Activated T-cell treated with anti-CD3 and anti-CD28 coated beads, Interleukin-2, amount 50 U/mL, for 72 hours (primary cell): ENCODE measurements at regions not wholly inside any gene's neighbourhood (a gene's known extent, or its start where the extent isn't known, plus 50 kb on each side); places are given as distances from the start of the nearest gene placed in this dataset.

Source experiments
- ATAC-seq, 2 donors: fragments of 150-1000 bp; cut with Tn5 transposase; replicated peaks in 1 of 2; 2 replicates each; pipeline ENCODE4 v1.10.0; 2021; ENCODE audit warnings: moderate library complexity in 2 of 2, mild to moderate bottlenecking in 1 of 2
- DNase-seq, 2 donors: peaks; one replicate each; pipeline ENCODE4 v3.0.0; 2021 to 2022; ENCODE audit warnings: mixed read lengths in 1 of 2
- H3K27ac Mint-ChIP-seq: one replicate; pipeline ENCODE4 v1.8.0; 2022; ENCODE audit warnings: mild to moderate bottlenecking, moderate library complexity, mixed read lengths
- H3K27me3 Mint-ChIP-seq: one replicate; pipeline ENCODE4 v1.8.0; 2022; ENCODE audit warnings: low read depth, mixed read lengths
- H3K36me3 Mint-ChIP-seq, 2 donors: one replicate each; pipeline ENCODE4 v1.8.0; 2022; ENCODE audit warnings: mixed read lengths in 2 of 2, mild to moderate bottlenecking in 1 of 2; ENCODE audit not compliant: insufficient read depth in 2 of 2
- H3K4me1 Mint-ChIP-seq: one replicate; pipeline ENCODE4 v1.8.0; 2022; ENCODE audit warnings: low read depth, mixed read lengths
- H3K4me3 Mint-ChIP-seq, 2 donors: one replicate each; pipeline ENCODE4 v1.8.0; 2022; ENCODE audit warnings: mild to moderate bottlenecking in 2 of 2, mixed read lengths in 2 of 2, moderate library complexity in 2 of 2
- H3K9me3 Mint-ChIP-seq, 2 donors: one replicate each; pipeline ENCODE4 v1.8.0; 2022; ENCODE audit warnings: mixed read lengths in 2 of 2

DNA sequence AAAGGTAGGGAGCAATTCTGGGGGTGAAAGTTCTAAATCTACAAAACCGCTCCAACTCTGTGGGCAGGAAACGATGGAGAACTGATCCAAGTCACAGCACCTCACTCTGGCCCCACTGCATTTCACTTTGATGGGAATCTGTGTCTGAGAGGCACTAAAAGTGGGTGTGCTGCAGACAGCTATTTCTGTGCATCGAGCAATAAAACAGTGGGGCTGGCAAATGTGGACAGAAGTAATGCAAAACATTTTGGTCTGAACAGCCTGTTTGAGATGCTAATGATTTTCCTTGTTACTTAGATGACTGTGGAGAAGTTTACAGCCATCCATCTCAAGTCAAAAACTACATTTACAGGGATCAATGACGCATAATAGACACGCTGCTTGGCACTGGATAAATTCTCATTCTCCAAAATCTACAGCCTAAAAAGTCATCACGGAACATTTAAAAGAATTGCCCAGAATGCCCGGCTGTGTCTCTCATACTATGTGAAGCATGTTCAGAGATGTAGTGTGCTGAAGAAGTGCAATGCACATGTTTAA, 1671.6 kb upstream of the TENM3 start:
- H3K36me3 Mint-ChIP-seq = peaks cover 0 to 1% of the 10 kb centered on the region in 2 donors
- no peak overlapping the region for H3K4me3 Mint-ChIP-seq
- no peaks in the 10 kb centered on the region for H3K4me1 Mint-ChIP-seq
- H3K9me3 Mint-ChIP-seq = peaks cover 5 to 8% of the 10 kb centered on the region in 2 donors
- ATAC-seq (no peak), DNase-seq (no peak)
- no peak overlapping the region for H3K27ac Mint-ChIP-seq
- no peaks in the 10 kb centered on the region for H3K27me3 Mint-ChIP-seq

- Mint-ChIP-seq H3K4me1 (no peaks in the 10 kb centered on the region), H3K27me3 (no peaks in the 10 kb centered on the region), H3K9me3 (peaks cover 0 to 3% of the 10 kb centered on the region in 2 donors), H3K36me3 (no peaks in the 10 kb centered on the region), H3K27ac (no peak overlapping the region), H3K4me3 (no peak overlapping the region)
- DNase-seq = no peak
- no peak for ATAC-seq
These were observed 1665.0 kb upstream of the TENM3 start for GRCh38 chr4:180578175-180578574.

DNA sequence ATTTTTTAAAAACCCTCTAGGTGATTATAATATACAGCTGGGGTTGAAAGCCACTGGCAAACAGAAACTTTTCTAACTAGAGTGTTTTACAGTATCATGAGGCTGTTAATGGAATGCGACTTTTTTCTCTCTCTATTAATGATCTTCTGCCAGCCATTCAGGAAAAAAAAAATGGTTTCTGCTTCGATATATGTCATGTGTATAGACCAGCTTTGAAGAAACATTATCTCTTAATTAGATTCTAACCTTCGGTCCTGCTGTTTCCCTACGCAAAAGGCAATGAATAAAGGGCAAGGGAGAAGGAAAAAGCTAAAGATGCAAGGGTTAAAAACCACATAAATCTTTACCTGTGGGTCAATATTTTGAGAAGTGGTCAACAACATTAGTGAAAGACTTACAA, 1662.1 kb upstream of the TENM3 start:
- Mint-ChIP-seq H3K4me3 (no peak overlapping the region), H3K9me3 (no peaks in the 10 kb centered on the region), H3K36me3 (no peaks in the 10 kb centered on the region), H3K27ac (no peak overlapping the region), H3K27me3 (no peaks in the 10 kb centered on the region), H3K4me1 (no peaks in the 10 kb centered on the region)
- no peak for DNase-seq
- ATAC-seq = no peak

- Mint-ChIP-seq H3K36me3 (no peaks in the 10 kb centered on the region), H3K9me3 (no peaks in the 10 kb centered on the region)
These were observed 1655.8 kb upstream of the TENM3 start for GRCh38 chr4:180587379-180587778.

DNA sequence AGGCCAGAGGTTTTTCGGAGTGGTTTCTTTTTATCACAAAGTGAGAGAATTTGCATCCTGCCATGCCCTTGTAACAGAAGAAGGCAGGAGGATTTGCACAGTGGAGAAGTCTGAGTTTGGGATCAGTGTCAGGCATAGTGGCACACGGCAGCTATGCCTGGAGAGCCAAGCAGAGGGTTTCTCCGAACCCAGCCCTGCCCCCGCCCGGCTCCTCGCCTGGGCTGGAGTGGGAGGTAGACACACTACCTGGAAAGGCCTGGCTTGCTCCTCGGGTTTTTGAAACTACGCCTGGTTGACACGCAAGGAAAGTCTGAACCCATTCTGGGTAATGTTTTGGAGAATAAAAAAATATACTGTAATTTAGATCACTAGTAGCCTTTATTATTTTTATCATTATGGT, 1653.6 kb upstream of the TENM3 start:
- Mint-ChIP-seq H3K27me3 (no peaks in the 10 kb centered on the region), H3K4me1 (no peaks in the 10 kb centered on the region), H3K9me3 (no peaks in the 10 kb centered on the region), H3K27ac (no peak overlapping the region), H3K36me3 (no peaks in the 10 kb centered on the region), H3K4me3 (no peak overlapping the region)
- no peak for DNase-seq
- ATAC-seq = no peak

More at GRCh38 chr4:180587379-180587778, 1655.8 kb upstream of the TENM3 start:
- Mint-ChIP-seq H3K4me3 (no peak overlapping the region), H3K27me3 (no peaks in the 10 kb centered on the region), H3K27ac (no peak overlapping the region), H3K4me1 (no peaks in the 10 kb centered on the region)
- ATAC-seq (no peak), DNase-seq (no peak)

GRCh38 chr4:180596888-180597483, 1646.2 kb upstream of the TENM3 start:
- Mint-ChIP-seq H3K9me3 (peaks cover 0 to 2% of the 10 kb centered on the region in 2 donors), H3K4me1 (no peaks in the 10 kb centered on the region), H3K4me3 (no peak overlapping the region)

GRCh38 chr4:180598281-180598680, 1644.9 kb upstream of the TENM3 start:
- Mint-ChIP-seq H3K27ac (no peak overlapping the region), H3K27me3 (no peaks in the 10 kb centered on the region)
- ATAC-seq = no peak

More at GRCh38 chr4:180596888-180597483, 1646.2 kb upstream of the TENM3 start:
- H3K27me3 Mint-ChIP-seq = no peaks in the 10 kb centered on the region
- DNase-seq = no peak
- ATAC-seq = no peak
- no peaks in the 10 kb centered on the region for H3K36me3 Mint-ChIP-seq
- H3K27ac Mint-ChIP-seq = no peak overlapping the region

DNA sequence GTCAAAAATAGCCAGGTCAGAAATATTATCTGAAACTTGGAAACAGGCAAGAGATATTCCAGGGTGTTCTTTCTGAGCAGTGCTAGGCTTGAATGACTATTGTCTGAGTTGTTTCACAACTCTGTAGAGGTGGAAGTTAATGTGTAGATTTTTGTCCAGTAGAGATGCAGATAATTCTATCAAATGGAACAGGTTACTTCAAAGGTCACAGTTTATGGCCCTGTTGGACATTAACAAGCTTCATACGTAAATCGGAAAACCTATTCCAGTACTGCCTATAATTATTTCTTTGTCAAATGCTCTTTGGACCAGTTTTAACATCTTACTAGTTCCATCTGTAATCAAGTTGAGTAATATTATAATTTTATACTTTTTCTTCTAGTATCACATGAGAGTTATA, 1639.4 kb upstream of the TENM3 start:
- no peak for ATAC-seq
- peaks cover 2 to 5% of the 10 kb centered on the region in 2 donors for H3K9me3 Mint-ChIP-seq
- H3K27ac Mint-ChIP-seq = no peak overlapping the region

More at GRCh38 chr4:180598281-180598680, 1644.9 kb upstream of the TENM3 start:
- Mint-ChIP-seq H3K4me3 (no peak overlapping the region), H3K36me3 (no peaks in the 10 kb centered on the region), H3K9me3 (peaks cover 0 to 2% of the 10 kb centered on the region in 2 donors), H3K4me1 (no peaks in the 10 kb centered on the region)
- DNase-seq = no peak

DNA sequence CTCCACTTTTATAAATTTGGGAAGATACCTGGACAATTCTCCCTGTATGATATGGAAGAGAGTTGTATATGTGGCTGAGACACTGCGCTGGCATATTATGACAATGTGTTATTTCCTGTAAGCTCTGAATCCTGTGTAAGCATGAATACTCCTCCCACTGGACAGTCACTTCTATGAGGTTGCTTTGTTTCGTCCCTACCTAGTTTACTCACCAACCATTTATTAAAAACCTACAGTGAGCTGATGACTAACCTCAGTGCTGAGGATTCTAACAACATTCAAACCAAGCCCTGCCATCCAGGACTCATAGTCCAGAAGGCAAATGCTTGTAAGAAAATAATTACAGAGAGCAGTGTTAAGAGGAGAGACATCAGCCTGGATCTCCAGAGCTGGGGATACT, 1632.9 kb upstream of the TENM3 start:
- Mint-ChIP-seq H3K27me3 (no peaks in the 10 kb centered on the region), H3K36me3 (no peaks in the 10 kb centered on the region), H3K4me1 (no peaks in the 10 kb centered on the region), H3K9me3 (peaks cover 2 to 5% of the 10 kb centered on the region in 2 donors), H3K27ac (no peak overlapping the region), H3K4me3 (no peak overlapping the region)
- no peak for DNase-seq
- no peak for ATAC-seq

More for the DNA sequence above, 1639.4 kb upstream of the TENM3 start:
- no peak for DNase-seq
- no peaks in the 10 kb centered on the region for H3K27me3 Mint-ChIP-seq
- no peaks in the 10 kb centered on the region for H3K4me1 Mint-ChIP-seq
- H3K36me3 Mint-ChIP-seq = no peaks in the 10 kb centered on the region
- H3K4me3 Mint-ChIP-seq = no peak overlapping the region

DNA sequence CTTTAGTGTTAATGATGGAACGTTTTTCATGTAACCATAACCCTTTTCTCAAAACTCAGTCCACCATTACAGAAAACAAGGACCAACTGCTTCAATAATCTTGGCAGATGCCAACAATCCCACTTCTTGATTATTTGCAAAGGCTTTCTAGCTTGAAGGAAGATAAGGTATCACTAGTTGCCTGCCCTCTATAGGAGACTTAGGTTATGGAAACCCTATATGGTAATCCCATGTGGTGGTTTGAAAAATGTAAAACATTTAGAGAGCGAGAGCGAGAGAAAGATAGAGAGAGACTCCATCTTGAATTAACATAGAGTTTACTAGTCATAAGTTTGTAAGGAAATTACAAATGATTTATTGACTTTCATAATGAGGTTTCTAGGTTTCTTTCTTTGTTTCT, 1627.5 kb upstream of the TENM3 start:
- DNase-seq (no peak), ATAC-seq (no peak)
- no peaks in the 10 kb centered on the region for H3K36me3 Mint-ChIP-seq
- H3K4me1 Mint-ChIP-seq = no peaks in the 10 kb centered on the region
- no peaks in the 10 kb centered on the region for H3K9me3 Mint-ChIP-seq
- no peaks in the 10 kb centered on the region for H3K27me3 Mint-ChIP-seq
- no peak overlapping the region for H3K27ac Mint-ChIP-seq
- H3K4me3 Mint-ChIP-seq = no peak overlapping the region

GRCh38 chr4:180617196-180617595, 1626.0 kb upstream of the TENM3 start:
- no peak for DNase-seq
- ATAC-seq = no peak
- Mint-ChIP-seq H3K36me3 (no peaks in the 10 kb centered on the region), H3K4me3 (no peak overlapping the region), H3K27me3 (no peaks in the 10 kb centered on the region), H3K9me3 (no peaks in the 10 kb centered on the region), H3K4me1 (no peaks in the 10 kb centered on the region), H3K27ac (no peak overlapping the region)

DNA sequence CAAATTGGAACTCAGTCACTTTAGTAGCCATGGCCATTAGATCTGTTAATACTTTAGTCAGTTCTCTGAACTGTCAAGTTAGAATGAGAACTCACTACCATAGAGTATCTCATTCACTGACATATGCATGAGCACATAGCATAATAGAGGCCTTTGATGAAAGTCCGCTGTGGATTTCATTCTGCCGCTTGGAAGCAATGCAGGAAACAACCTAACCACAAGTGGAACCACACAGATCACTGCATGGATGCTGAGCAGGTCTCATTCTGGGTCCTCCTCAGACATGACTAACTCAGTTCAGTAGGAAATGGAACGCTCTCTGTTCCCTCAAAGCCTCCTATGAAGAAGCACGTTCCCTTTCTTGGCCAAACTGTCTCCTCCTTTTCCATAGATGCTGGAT, 1624.8 kb upstream of the TENM3 start:
- H3K36me3 Mint-ChIP-seq = no peaks in the 10 kb centered on the region
- DNase-seq (no peak), ATAC-seq (no peak)
- no peak overlapping the region for H3K27ac Mint-ChIP-seq
- no peaks in the 10 kb centered on the region for H3K4me1 Mint-ChIP-seq
- no peaks in the 10 kb centered on the region for H3K9me3 Mint-ChIP-seq
- no peak overlapping the region for H3K4me3 Mint-ChIP-seq
- H3K27me3 Mint-ChIP-seq = no peaks in the 10 kb centered on the region

- Mint-ChIP-seq H3K4me3 (no peak overlapping the region), H3K4me1 (no peaks in the 10 kb centered on the region), H3K27ac (no peak overlapping the region), H3K9me3 (no peaks in the 10 kb centered on the region), H3K27me3 (no peaks in the 10 kb centered on the region), H3K36me3 (no peaks in the 10 kb centered on the region)
- ATAC-seq (no peak), DNase-seq (no peak)
These were observed 1623.8 kb upstream of the TENM3 start for GRCh38 chr4:180619440-180619839.

- H3K9me3 Mint-ChIP-seq = no peaks in the 10 kb centered on the region
- no peaks in the 10 kb centered on the region for H3K27me3 Mint-ChIP-seq
- no peak overlapping the region for H3K27ac Mint-ChIP-seq
- ATAC-seq (no peak), DNase-seq (no peak)
- no peaks in the 10 kb centered on the region for H3K36me3 Mint-ChIP-seq
- H3K4me1 Mint-ChIP-seq = no peaks in the 10 kb centered on the region
- H3K4me3 Mint-ChIP-seq = no peak overlapping the region
These were observed 1620.9 kb upstream of the TENM3 start for GRCh38 chr4:180622254-180622653.
